Lower leg skin (tissue), 3 donors: ENCODE measurements at regions not wholly inside any gene's neighbourhood (a gene's known extent, or its start where the extent isn't known, plus 50 kb on each side); places are given as distances from the start of the nearest gene placed in this dataset.

ENCODE experiments used
- CTCF ChIP-seq, 3 donors: fragments of 450-650 bp; IDR thresholded peaks; one replicate each; pipeline ENCODE4 v1.5.1; 2016; ENCODE audit warnings: antibody characterized with exemption in 3 of 3, mild to moderate bottlenecking in 3 of 3, moderate library complexity in 2 of 3
- POLR2A ChIP-seq, 2 donors: fragments of 450-650 bp; IDR thresholded peaks; one replicate each; pipeline ENCODE4 v1.6.1; 2016 to 2017; ENCODE audit warnings: antibody characterized with exemption in 2 of 2, mild to moderate bottlenecking in 1 of 2, moderate library complexity in 1 of 2

GRCh38 chr5:163867324-163867723 is 361.9 kb downstream of the MAT2B start:
- no peak for TF ChIP-seq CTCF (IDR thresholded peaks at IDR 0.05)
- TF ChIP-seq POLR2A (IDR thresholded peaks at IDR 0.05) = no peak
